DOHH2 (cell line): ENCODE measurements at regions not wholly inside any gene's neighbourhood (a gene's known extent, or its start where the extent isn't known, plus 50 kb on each side); places are given as distances from the start of the nearest gene placed in this dataset.

Experiments used
- H3F3A ChIP-seq: fragments of 200-600 bp; sonication (generic), shearing (Covaris generic); 2 replicates; pipeline ENCODE4 v1.6.0; 2016; ENCODE audit warnings: antibody characterized with exemption, mild to moderate bottlenecking; ENCODE audit not compliant: control insufficient read depth, insufficient read depth
- H3K27ac ChIP-seq: fragments of 200-600 bp; sonication (generic); 2 replicates; pipeline ENCODE4 v1.5.1; 2014; ENCODE audit warnings: low read depth, mild to moderate bottlenecking, low read length, moderate library complexity
- H3K27me3 ChIP-seq: fragments of 200-600 bp; sonication (generic); 2 replicates; pipeline ENCODE4 v1.6.1; 2014; ENCODE audit warnings: mild to moderate bottlenecking, low read length, mixed read lengths; ENCODE audit not compliant: control insufficient read depth
- H3K36me3 ChIP-seq: fragments of 200-600 bp; sonication (generic); 2 replicates; pipeline ENCODE4 v1.6.1; 2014; ENCODE audit warnings: mild to moderate bottlenecking, low read length, moderate library complexity, mixed read lengths; ENCODE audit not compliant: control insufficient read depth
- H3K4me1 ChIP-seq: fragments of 200-600 bp; sonication (generic); 2 replicates; pipeline ENCODE4 v1.6.1; 2014; ENCODE audit warnings: mild to moderate bottlenecking, low read length, mixed read lengths; ENCODE audit not compliant: control insufficient read depth
- H3K4me2 ChIP-seq: fragments of 200-600 bp; sonication (generic); 2 replicates; pipeline ENCODE4 v1.6.0; 2014; ENCODE audit warnings: mild to moderate bottlenecking, low read length, moderate library complexity
- H3K4me3 ChIP-seq: fragments of 200-600 bp; sonication (generic); 2 replicates; pipeline ENCODE4 v1.5.1; 2014; ENCODE audit warnings: mild to moderate bottlenecking, low read length, mixed read lengths
- H3K79me2 ChIP-seq: fragments of 200-600 bp; sonication (generic); 2 replicates; pipeline ENCODE4 v1.6.1; 2014; ENCODE audit warnings: mild to moderate bottlenecking, low read length, mixed read lengths; ENCODE audit not compliant: control insufficient read depth
- H3K9me2 ChIP-seq: fragments of 200-600 bp; sonication (generic); replicated peaks from 2 replicates; pipeline ENCODE4 v1.6.1; 2014; ENCODE audit warnings: mild to moderate bottlenecking, low read length, mixed read lengths; ENCODE audit not compliant: control insufficient read depth
- H3K9me3 ChIP-seq: fragments of 200-600 bp; sonication (generic); 2 replicates; pipeline ENCODE4 v1.6.1; 2014; ENCODE audit warnings: antibody characterized with exemption, low read length, mixed read lengths; ENCODE audit not compliant: control insufficient read depth, insufficient read depth
- H4K20me1 ChIP-seq: fragments of 200-600 bp; sonication (generic); 2 replicates; pipeline ENCODE4 v1.6.0; 2014; ENCODE audit warnings: low read depth, mild to moderate bottlenecking, antibody characterized with exemption, low read length, moderate library complexity; ENCODE audit not compliant: control insufficient read depth, insufficient read depth
- CTCF ChIP-seq: fragments of 200-600 bp; sonication (generic); IDR thresholded peaks from one replicate; pipeline ENCODE4 v1.5.1; 2014; ENCODE audit warnings: antibody characterized with exemption, mild to moderate bottlenecking, low read depth, low read length; ENCODE audit not compliant: poor library complexity, severe bottlenecking
- EZH2phosphoT487 ChIP-seq: fragments of 200-600 bp; sonication (generic); IDR thresholded peaks from 2 replicates; pipeline ENCODE4 v1.6.1; 2017; ENCODE audit warnings: borderline replicate concordance, mild to moderate bottlenecking, antibody characterized with exemption, low read length, moderate library complexity, mixed read lengths

DNA sequence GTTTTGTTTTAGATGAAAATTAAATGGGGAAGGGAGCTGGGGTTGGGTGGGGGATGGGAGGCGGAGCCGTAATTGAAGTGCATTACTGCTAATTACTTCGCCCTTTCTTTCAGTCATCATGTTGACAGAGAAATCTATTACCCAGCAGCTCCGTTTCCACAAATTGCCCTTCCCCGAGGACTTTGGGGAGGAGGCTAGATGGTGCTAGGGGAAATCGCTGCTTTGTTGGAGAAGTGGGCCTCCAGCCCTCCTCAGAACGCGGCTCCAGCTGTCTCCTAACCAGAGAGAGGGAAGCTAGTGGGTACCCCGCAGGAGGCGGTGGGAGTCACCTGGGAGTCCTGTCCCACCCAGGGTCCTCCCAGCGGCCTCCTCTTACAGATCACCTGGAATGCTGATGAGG is 130.9 kb upstream of the MYCN start:
- Histone ChIP-seq H3K27ac (no peak overlapping the region), H4K20me1 (no peaks in the 10 kb centered on the region), H3K9me2 (no peaks in the 10 kb centered on the region), H3K79me2 (no peaks in the 10 kb centered on the region), H3K27me3 (no peaks in the 10 kb centered on the region), H3K9me3 (no peaks in the 10 kb centered on the region), H3K4me3 (no peak overlapping the region), H3K4me1 (no peaks in the 10 kb centered on the region), H3K4me2 (no peak overlapping the region), H3K36me3 (no peaks in the 10 kb centered on the region), H3F3A (no peaks in the 10 kb centered on the region)
- TF ChIP-seq EZH2phosphoT487 (no peak), CTCF (no peak)

GRCh38 chr2:15810477-15811150 is 129.7 kb upstream of the MYCN start:
- Histone ChIP-seq H3K27ac (no peak overlapping the region), H3K9me3 (no peaks in the 10 kb centered on the region), H3K27me3 (no peaks in the 10 kb centered on the region), H3K36me3 (no peaks in the 10 kb centered on the region), H3K4me2 (no peak overlapping the region), H3K9me2 (no peaks in the 10 kb centered on the region), H4K20me1 (no peaks in the 10 kb centered on the region), H3K4me3 (no peak overlapping the region), H3K79me2 (no peaks in the 10 kb centered on the region), H3K4me1 (no peaks in the 10 kb centered on the region), H3F3A (no peaks in the 10 kb centered on the region)
- TF ChIP-seq CTCF, result no peak
- TF ChIP-seq EZH2phosphoT487, result no peak

DNA sequence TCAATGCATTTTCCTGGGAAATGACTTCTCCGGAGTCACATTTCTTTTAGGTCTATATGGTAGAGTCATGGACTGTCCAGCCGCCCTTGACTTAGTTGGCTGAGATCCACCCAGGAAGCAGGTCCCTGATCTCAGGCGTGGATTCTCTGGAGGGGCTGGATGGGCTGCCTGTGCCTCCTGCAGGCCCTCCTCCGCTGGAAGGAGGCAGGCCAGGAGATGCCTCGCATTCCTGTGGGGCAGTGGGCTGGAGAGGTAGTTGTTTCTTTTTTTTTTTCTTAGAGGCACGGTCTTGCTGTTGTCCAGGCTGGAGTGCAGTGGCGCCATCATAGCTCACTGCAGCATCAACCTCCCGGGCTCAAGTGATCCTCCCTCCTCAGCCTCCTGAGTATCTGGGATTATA is 129.0 kb upstream of the MYCN start:
- Histone ChIP-seq H3K27me3 (no peaks in the 10 kb centered on the region), H3K27ac (no peak overlapping the region), H3K4me1 (no peaks in the 10 kb centered on the region), H3F3A (no peaks in the 10 kb centered on the region), H3K36me3 (no peaks in the 10 kb centered on the region), H3K4me2 (no peak overlapping the region), H3K9me3 (no peaks in the 10 kb centered on the region), H3K79me2 (no peaks in the 10 kb centered on the region), H3K4me3 (no peak overlapping the region), H3K9me2 (no peaks in the 10 kb centered on the region), H4K20me1 (no peaks in the 10 kb centered on the region)
- TF ChIP-seq CTCF (no peak), EZH2phosphoT487 (no peak)
